GM12878 (cell line): ENCODE measurements at regions not wholly inside any gene's neighbourhood (a gene's known extent, or its start where the extent isn't known, plus 50 kb on each side); places are given as distances from the start of the nearest gene placed in this dataset.

ENCODE experiments used
- ATAC-seq: fragments of 200-7000 bp; cut with Tn5 transposase; 3 replicates; pipeline ENCODE4 v1.9.1; 2020; ENCODE audit warnings: mild to moderate bottlenecking, moderate library complexity
- BruUV-seq: library from RNA; stranded (reverse); fragments of 400-500 nt; replicated peaks from 2 replicates; lab custom pipeline; 2021; lab: Mats Ljungman, UMichigan
- CTCF ChIA-PET: fragments of 300-600 bp; sonication (Branson Sonifier 250); formaldehyde crosslinking; extraction: SDS; loops from one replicate; lab custom pipeline; 2021; ENCODE audit warnings: inconsistent platforms; lab: Yijun Ruan, JAX
- POLR2A ChIA-PET: fragments of 350-600 bp; formaldehyde crosslinking; extraction: SDS; loops from one replicate; lab custom pipeline; 2021; ENCODE audit warnings: inconsistent platforms; lab: Charles Lee
- RAD21 ChIA-PET: fragments of 300-600 bp; sonication (Branson Sonifier 250); formaldehyde crosslinking; loops from one replicate; lab custom pipeline; 2023; ENCODE audit warnings: antibody characterized with exemption; ENCODE audit not compliant: unreplicated experiment; lab: Charles Lee
- SMC1A ChIA-PET: fragments of 300-600 bp; sonication (Branson Sonifier 250); formaldehyde crosslinking; loops from one replicate; lab custom pipeline; 2023; ENCODE audit not compliant: unreplicated experiment, uncharacterized antibody; lab: Charles Lee
- DNase-seq: peaks from one replicate; pipeline ENCODE4 v3.0.0-alpha.2; 2011; ENCODE audit warnings: low read depth, low spot score
- FAIRE-seq: peaks from 3 replicates; lab custom pipeline; 2011; peaks lifted over from hg19 to GRCh38; lab: Jason Lieb, UNC
- H2AFZ ChIP-seq: 2 replicates; pipeline ENCODE4 v1.6.0; 2011; ENCODE audit warnings: low read depth, low read length, control low read depth; ENCODE audit not compliant: control insufficient read depth
- H3K27ac ChIP-seq: 2 replicates; pipeline ENCODE4 v1.5.1; 2011; ENCODE audit warnings: control low read depth; ENCODE audit not compliant: control insufficient read depth, insufficient read depth
- H3K27me3 ChIP-seq, 2 experiments: replicated peaks in 1 of 2; 2 replicates each; pipeline versions ENCODE4 v1.6.0 to v1.6.1; 2011; ENCODE audit warnings: low read length in 1 of 2; ENCODE audit not compliant: control insufficient read depth in 2 of 2, insufficient read depth in 2 of 2
- H3K36me3 ChIP-seq, 2 experiments: 2 replicates each; pipeline ENCODE4 v1.5.1; 2011; ENCODE audit warnings: low read length in 1 of 2; ENCODE audit not compliant: control insufficient read depth in 2 of 2, insufficient read depth in 2 of 2
- H3K4me1 ChIP-seq: 2 replicates; pipeline ENCODE4 v1.6.1; 2011; ENCODE audit warnings: mild to moderate bottlenecking, low read length, moderate library complexity, mixed read lengths; ENCODE audit not compliant: control insufficient read depth, insufficient read depth
- H3K4me2 ChIP-seq: 2 replicates; pipeline ENCODE4 v1.6.0; 2011; ENCODE audit warnings: control low read depth; ENCODE audit not compliant: control insufficient read depth, insufficient read depth
- H3K4me3 ChIP-seq: fragments of 200-600 bp; sonication (generic); 2 replicates; pipeline ENCODE4 v1.5.1; 2016
- H3K79me2 ChIP-seq: 2 replicates; pipeline ENCODE4 v1.6.0; 2011; ENCODE audit warnings: low read length; ENCODE audit not compliant: control insufficient read depth, insufficient read depth
- H3K9ac ChIP-seq: 2 replicates; pipeline ENCODE4 v1.8.0; 2011; ENCODE audit warnings: low read length, control low read depth, mixed read lengths; ENCODE audit not compliant: control insufficient read depth, insufficient read depth
- H3K9me3 ChIP-seq: replicated peaks from 3 replicates; pipeline ENCODE4 v1.5.1; 2011; ENCODE audit warnings: mild to moderate bottlenecking, low read length; ENCODE audit not compliant: control insufficient read depth, insufficient read depth
- H4K20me1 ChIP-seq: 2 replicates; pipeline ENCODE4 v1.6.0; 2011; ENCODE audit not compliant: control insufficient read depth, insufficient read depth
- BMI1 ChIP-seq: fragments of 450-650 bp; IDR thresholded peaks from 2 replicates; pipeline ENCODE4 v1.6.1; 2016; ENCODE audit warnings: mild to moderate bottlenecking, moderate library complexity, borderline replicate concordance
- CHD1 ChIP-seq: IDR thresholded peaks from 2 replicates; pipeline ENCODE4 v1.6.1; 2012; ENCODE audit warnings: low read depth, low read length, improper control_type of control experiment
- GATAD2B ChIP-seq: fragments of 450-650 bp; conservative IDR thresholded peaks from 2 replicates; pipeline ENCODE4 v1.6.1; 2017; ENCODE audit warnings: low read depth, mild to moderate bottlenecking, moderate library complexity
- JUND ChIP-seq: IDR thresholded peaks from 2 replicates; pipeline ENCODE4 v1.6.1; 2012; ENCODE audit warnings: low read depth, mild to moderate bottlenecking, low read length, improper control_type of control experiment, moderate library complexity
- STAT3 ChIP-seq: IDR thresholded peaks from 2 replicates; pipeline ENCODE4 v1.6.1; 2011; ENCODE audit warnings: low read depth, low read length, improper control_type of control experiment
- SUPT20H ChIP-seq: IDR thresholded peaks from 2 replicates; pipeline ENCODE4 v1.6.1; 2011; ENCODE audit warnings: low read depth, mild to moderate bottlenecking, low read length, moderate library complexity, borderline replicate concordance; ENCODE audit not compliant: control insufficient read depth
- TBL1XR1 ChIP-seq: IDR thresholded peaks from 2 replicates; pipeline ENCODE4 v1.6.1; 2012; ENCODE audit warnings: low read depth, low read length, improper control_type of control experiment
- ZNF274 ChIP-seq: IDR thresholded peaks from one replicate; pipeline ENCODE4 v1.8.0; 2011; ENCODE audit not compliant: insufficient read length, insufficient read depth
- ZNF622 ChIP-seq: fragments of 450-650 bp; IDR thresholded peaks from 2 replicates; pipeline ENCODE4 v1.6.1; 2017; ENCODE audit warnings: mild to moderate bottlenecking, inconsistent platforms
- WGBS: methylation state at CpG from one replicate; pipeline ENCODE4 v1.1.6; 2016; ENCODE audit warnings: low lambda C conversion rate; ENCODE audit not compliant: insufficient replicate concordance, insufficient coverage; ENCODE audit errors: missing lambda C conversion rate; 5-methylcytosine and 5-hydroxymethylcytosine counted together
- in situ Hi-C: fragments of 300-500 bp; cut with MboI; formaldehyde crosslinking; loops from 9 replicates; pipeline ENCODE4 v1.14.3; 2018; ENCODE audit warnings: mixed read lengths
- intact Hi-C: fragments of 100-400 bp; cut with micrococcal nuclease; formaldehyde crosslinking; loops from one replicate; pipeline ENCODE4 v1.14.2; 2022; ENCODE audit not compliant: unreplicated experiment
- TF ChIP-seq, protein P1 (sequence below): fragments of 450-650 bp; IDR thresholded peaks from 2 replicates; pipeline ENCODE4 v1.6.1; 2017; ENCODE audit warnings: antibody characterized with exemption, mild to moderate bottlenecking, moderate library complexity
- TF ChIP-seq, protein P2 (sequence below): IDR thresholded peaks from 2 replicates; pipeline ENCODE4 v1.6.1; 2012; ENCODE audit warnings: low read depth, low read length, improper control_type of control experiment

DNA sequence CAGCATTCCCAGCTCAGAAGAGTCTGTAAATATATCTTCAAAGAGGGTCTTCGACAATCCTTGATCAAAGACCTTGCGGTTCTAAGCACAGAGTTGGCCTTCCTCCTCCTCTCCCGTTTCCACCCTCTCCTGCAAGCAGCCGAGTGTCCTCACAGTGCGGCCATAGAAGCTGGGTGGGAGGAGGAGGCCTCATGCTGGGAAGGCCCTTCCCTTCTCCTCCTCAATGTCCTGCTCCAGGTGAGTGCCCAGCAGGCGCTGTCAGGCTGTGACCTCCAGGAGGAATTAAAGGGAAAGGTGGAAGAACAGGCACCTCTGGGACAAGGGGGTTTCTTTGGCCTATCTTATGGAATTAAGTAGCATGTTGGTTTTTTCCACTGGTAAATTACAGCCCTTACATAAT, 674.2 kb upstream of the ARGLU1 start (continued):
- TF ChIP-seq, protein P1, sequence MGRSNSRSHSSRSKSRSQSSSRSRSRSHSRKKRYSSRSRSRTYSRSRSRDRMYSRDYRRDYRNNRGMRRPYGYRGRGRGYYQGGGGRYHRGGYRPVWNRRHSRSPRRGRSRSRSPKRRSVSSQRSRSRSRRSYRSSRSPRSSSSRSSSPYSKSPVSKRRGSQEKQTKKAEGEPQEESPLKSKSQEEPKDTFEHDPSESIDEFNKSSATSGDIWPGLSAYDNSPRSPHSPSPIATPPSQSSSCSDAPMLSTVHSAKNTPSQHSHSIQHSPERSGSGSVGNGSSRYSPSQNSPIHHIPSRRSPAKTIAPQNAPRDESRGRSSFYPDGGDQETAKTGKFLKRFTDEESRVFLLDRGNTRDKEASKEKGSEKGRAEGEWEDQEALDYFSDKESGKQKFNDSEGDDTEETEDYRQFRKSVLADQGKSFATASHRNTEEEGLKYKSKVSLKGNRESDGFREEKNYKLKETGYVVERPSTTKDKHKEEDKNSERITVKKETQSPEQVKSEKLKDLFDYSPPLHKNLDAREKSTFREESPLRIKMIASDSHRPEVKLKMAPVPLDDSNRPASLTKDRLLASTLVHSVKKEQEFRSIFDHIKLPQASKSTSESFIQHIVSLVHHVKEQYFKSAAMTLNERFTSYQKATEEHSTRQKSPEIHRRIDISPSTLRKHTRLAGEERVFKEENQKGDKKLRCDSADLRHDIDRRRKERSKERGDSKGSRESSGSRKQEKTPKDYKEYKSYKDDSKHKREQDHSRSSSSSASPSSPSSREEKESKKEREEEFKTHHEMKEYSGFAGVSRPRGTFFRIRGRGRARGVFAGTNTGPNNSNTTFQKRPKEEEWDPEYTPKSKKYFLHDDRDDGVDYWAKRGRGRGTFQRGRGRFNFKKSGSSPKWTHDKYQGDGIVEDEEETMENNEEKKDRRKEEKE = no peak
- TF ChIP-seq CHD1 (no peak), BMI1 (no peak), STAT3 (no peak), TBL1XR1 (no peak), ZNF622 (no peak)

DNA sequence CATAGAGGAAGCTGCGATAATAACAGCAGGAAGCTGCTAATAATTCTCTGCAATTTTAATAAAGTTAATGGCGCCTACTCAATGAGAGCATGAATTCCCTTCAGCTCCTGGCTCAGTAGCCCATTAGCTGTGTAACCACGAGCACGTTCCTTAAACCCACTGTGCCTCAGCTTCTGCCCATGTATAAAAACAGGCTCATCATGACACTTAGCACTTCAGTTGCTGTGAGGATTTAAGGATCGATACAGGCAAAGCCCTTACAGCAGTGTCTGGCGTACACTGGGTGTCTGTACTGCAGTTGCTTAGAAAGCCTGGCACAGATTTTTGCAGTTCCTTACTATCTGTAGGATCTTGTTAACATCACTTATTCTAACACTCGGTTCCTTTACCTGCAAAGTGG, 673.4 kb upstream of the ARGLU1 start:
- Histone ChIP-seq H3K4me1 (no peaks in the 10 kb centered on the region), H4K20me1 (no peaks in the 10 kb centered on the region), H3K27ac (no peak overlapping the region), H3K9ac (no peak overlapping the region), H3K79me2 (no peaks in the 10 kb centered on the region), H3K36me3 (no peaks in the 10 kb centered on the region), H3K4me2 (no peak overlapping the region), H3K27me3 (no peaks in the 10 kb centered on the region), H2AFZ (no peak overlapping the region), H3K9me3 (no peaks in the 10 kb centered on the region), H3K4me3 (no peak overlapping the region)
- no TSS peak for BruUV-seq
- RAD21 ChIA-PET = no interaction called here
- WGBS = 28% methylated on average over 7 of the region's 7 CpGs
- FAIRE-seq (no peak), ATAC-seq (no peak), DNase-seq (no peak)
- POLR2A ChIA-PET = no interaction called here
- CTCF ChIA-PET = no interaction called here
- in situ Hi-C loops = no loop called here
- intact Hi-C loops = no loop called here
- TF ChIP-seq SUPT20H (no peak), JUND (no peak), GATAD2B (no peak), ZNF274 (no peak)
- TF ChIP-seq, protein P2, sequence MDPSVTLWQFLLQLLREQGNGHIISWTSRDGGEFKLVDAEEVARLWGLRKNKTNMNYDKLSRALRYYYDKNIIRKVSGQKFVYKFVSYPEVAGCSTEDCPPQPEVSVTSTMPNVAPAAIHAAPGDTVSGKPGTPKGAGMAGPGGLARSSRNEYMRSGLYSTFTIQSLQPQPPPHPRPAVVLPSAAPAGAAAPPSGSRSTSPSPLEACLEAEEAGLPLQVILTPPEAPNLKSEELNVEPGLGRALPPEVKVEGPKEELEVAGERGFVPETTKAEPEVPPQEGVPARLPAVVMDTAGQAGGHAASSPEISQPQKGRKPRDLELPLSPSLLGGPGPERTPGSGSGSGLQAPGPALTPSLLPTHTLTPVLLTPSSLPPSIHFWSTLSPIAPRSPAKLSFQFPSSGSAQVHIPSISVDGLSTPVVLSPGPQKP = no peak
- SMC1A ChIA-PET = no interaction called here
